ENCODE measurements at regions not wholly inside any gene's neighbourhood (a gene's known extent, or its start where the extent isn't known, plus 50 kb on each side); places are given as distances from the start of the nearest gene placed in this dataset.

DNA sequence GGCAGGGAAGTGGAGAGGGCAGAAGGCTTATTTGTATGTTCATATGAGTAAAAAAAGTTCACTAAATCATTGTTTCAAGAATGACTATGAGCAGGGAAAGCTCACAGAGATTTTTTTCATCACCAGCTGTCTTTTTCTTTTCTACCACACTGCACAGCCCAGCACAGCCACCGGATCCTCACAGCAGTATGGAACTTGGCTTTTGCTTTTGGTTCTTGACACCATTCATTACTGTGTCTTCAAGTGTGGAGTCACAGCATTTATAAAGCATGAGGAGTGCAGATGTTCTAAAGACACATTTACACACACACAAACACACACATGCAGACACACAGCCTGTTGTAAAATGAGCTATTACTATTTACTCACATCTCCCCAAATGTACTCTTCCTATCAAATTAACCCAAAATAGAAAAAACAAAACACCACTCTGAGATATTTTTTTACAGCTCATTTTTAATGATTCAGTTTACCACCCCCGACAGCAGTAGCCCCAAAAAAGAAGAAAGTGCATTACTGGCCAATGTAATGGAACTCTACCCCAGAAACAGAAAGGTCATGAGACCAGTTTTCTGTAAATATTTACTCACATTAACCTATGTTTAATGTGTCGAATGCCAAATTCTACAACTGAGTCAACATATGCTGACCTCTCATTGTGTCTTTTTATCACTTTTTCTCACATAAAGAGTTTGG is 60.5 kb downstream of the BTG1 start:
- no peaks in the 10 kb centered on the region for H3K9me3 ChIP-seq (ENCODE audit: insufficient read depth, low read length)
- no peaks in the 10 kb centered on the region for H4K20me1 ChIP-seq (ENCODE audit: low read depth, low read length)
- H3K27me3 ChIP-seq (ENCODE audit: low read length): no peaks in the 10 kb centered on the region
- H3K27ac ChIP-seq (ENCODE audit: low read depth, low read length): no peak overlapping the region
- H3K79me2 ChIP-seq (ENCODE audit: insufficient read depth, low read length): no peaks in the 10 kb centered on the region
- H3F3A ChIP-seq (ENCODE audit: insufficient read depth): no peaks in the 10 kb centered on the region
- H3K36me3 ChIP-seq (ENCODE audit: low read length): no peaks in the 10 kb centered on the region
- H3K4me3 ChIP-seq (ENCODE audit: insufficient read depth, low read length, poor library complexity, severe bottlenecking): no peak overlapping the region
- H3K9me2 ChIP-seq (replicated peaks; ENCODE audit: insufficient read depth, low read length): no peaks in the 10 kb centered on the region
- TF ChIP-seq EZH2phosphoT487 (conservative IDR thresholded peaks at IDR 0.05; ENCODE audit: low read length) (no peak), CTCF (IDR thresholded peaks at IDR 0.05; ENCODE audit: insufficient read depth, low read length, poor library complexity, severe bottlenecking) (no peak)
- no peak overlapping the region for H3K9ac ChIP-seq (ENCODE audit: low read length)
- H2AFZ ChIP-seq (ENCODE audit: low read depth, low read length, severe bottlenecking): no peak overlapping the region
- H3K4me2 ChIP-seq (ENCODE audit: low read depth, low read length, poor library complexity, severe bottlenecking): no peak overlapping the region

DNA sequence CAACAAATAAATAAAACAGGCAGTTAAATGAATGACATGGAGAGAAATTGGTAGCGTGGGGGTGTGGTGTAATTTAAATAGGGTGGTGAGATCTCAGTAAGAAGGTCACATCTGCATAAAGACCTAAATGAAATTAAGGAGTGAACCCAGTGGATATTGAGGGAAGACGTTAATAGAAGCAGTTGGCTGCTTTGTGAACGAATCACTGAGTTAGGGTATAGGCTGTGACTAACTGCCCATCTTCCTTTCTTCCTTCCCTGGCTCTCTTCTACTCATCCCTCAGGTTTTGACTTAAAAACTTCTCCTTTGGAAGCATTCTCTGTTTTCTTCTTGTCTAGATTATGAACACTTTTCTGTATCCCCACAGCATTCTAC is 64.7 kb downstream of the BTG1 start:
- no peak for TF ChIP-seq EZH2phosphoT487 (conservative IDR thresholded peaks at IDR 0.05; ENCODE audit: low read length)
- no peak for TF ChIP-seq CTCF (IDR thresholded peaks at IDR 0.05; ENCODE audit: insufficient read depth, low read length, poor library complexity, severe bottlenecking)
- Histone ChIP-seq H3K36me3 (ENCODE audit: low read length) (no peaks in the 10 kb centered on the region), H3K9me2 (replicated peaks; ENCODE audit: insufficient read depth, low read length) (no peaks in the 10 kb centered on the region), H3K4me3 (ENCODE audit: insufficient read depth, low read length, poor library complexity, severe bottlenecking) (no peak overlapping the region), H3K9me3 (ENCODE audit: insufficient read depth, low read length) (no peaks in the 10 kb centered on the region), H3K27me3 (ENCODE audit: low read length) (no peaks in the 10 kb centered on the region), H2AFZ (ENCODE audit: low read depth, low read length, severe bottlenecking) (no peak overlapping the region), H3F3A (ENCODE audit: insufficient read depth) (no peaks in the 10 kb centered on the region), H3K27ac (ENCODE audit: low read depth, low read length) (no peak overlapping the region), H3K9ac (ENCODE audit: low read length) (no peak overlapping the region), H3K4me2 (ENCODE audit: low read depth, low read length, poor library complexity, severe bottlenecking) (no peak overlapping the region), H4K20me1 (ENCODE audit: low read depth, low read length) (no peaks in the 10 kb centered on the region), H3K79me2 (ENCODE audit: insufficient read depth, low read length) (no peaks in the 10 kb centered on the region)

DNA sequence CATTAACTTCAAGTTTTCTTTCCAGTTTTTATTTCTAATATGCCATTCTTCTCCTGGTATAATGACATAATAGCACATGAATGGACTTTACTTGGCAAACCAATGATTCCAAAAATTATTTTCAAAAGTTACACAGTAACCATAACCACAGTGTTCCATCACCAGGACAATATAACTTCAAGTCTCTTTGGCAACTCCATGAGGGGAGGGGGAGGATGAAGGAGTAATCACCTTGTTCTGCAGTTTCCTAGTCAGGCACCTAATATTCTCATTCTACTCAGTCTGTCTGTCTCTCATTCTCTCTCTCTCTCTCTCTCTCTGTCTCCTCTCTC is 66.6 kb downstream of the BTG1 start:
- no peaks in the 10 kb centered on the region for H3K79me2 ChIP-seq (ENCODE audit: insufficient read depth, low read length)
- H4K20me1 ChIP-seq (ENCODE audit: low read depth, low read length): no peaks in the 10 kb centered on the region
- H3K4me2 ChIP-seq (ENCODE audit: low read depth, low read length, poor library complexity, severe bottlenecking): no peak overlapping the region
- H3K27ac ChIP-seq (ENCODE audit: low read depth, low read length): no peak overlapping the region
- no peak overlapping the region for H3K4me3 ChIP-seq (ENCODE audit: insufficient read depth, low read length, poor library complexity, severe bottlenecking)
- no peak overlapping the region for H2AFZ ChIP-seq (ENCODE audit: low read depth, low read length, severe bottlenecking)
- no peaks in the 10 kb centered on the region for H3K27me3 ChIP-seq (ENCODE audit: low read length)
- no peak for TF ChIP-seq EZH2phosphoT487 (conservative IDR thresholded peaks at IDR 0.05; ENCODE audit: low read length)
- TF ChIP-seq CTCF (IDR thresholded peaks at IDR 0.05; ENCODE audit: insufficient read depth, low read length, poor library complexity, severe bottlenecking): no peak
- no peaks in the 10 kb centered on the region for H3K9me2 ChIP-seq (replicated peaks; ENCODE audit: insufficient read depth, low read length)
- H3K9me3 ChIP-seq (ENCODE audit: insufficient read depth, low read length): no peaks in the 10 kb centered on the region
- no peak overlapping the region for H3K9ac ChIP-seq (ENCODE audit: low read length)
- H3F3A ChIP-seq (ENCODE audit: insufficient read depth): no peaks in the 10 kb centered on the region
- no peaks in the 10 kb centered on the region for H3K36me3 ChIP-seq (ENCODE audit: low read length)

Measured in SU-DHL-6 (cell line).